NCI-H2107 treated with DMSO at 0.1 percent for 48 hours (cell line): ENCODE measurements at regions not wholly inside any gene's neighbourhood (a gene's known extent, or its start where the extent isn't known, plus 50 kb on each side); places are given as distances from the start of the nearest gene placed in this dataset.
"Not testable (repeated sequence)": the region's sequence is repeated elsewhere in the genome, so short reads cannot be mapped to it uniquely, and the experiment has no call there.

Experiments
- DNase-seq: peaks from one replicate; lab custom pipeline; 2025; ENCODE audit not compliant: unreplicated experiment; lab: John Stamatoyannopoulos, UW

- DNase-seq, result no peak
Observed at GRCh38 chr16:60816461-60816860, 1219.8 kb downstream of the CDH8 start.

GRCh38 chr16:60815865-60816264, 1220.4 kb downstream of the CDH8 start:
- DNase-seq, result no peak

GRCh38 chr16:60815033-60815432, 1221.2 kb downstream of the CDH8 start:
- no peak for DNase-seq

GRCh38 chr16:60811657-60812056, 1224.6 kb downstream of the CDH8 start:
- DNase-seq, result no peak

GRCh38 chr16:60811051-60811608, 1225.1 kb downstream of the CDH8 start:
- no peak for DNase-seq

- DNase-seq, result no peak
Observed at GRCh38 chr16:60810250-60810649, 1226.0 kb downstream of the CDH8 start.

- DNase-seq, result peak; percentile 40
Observed at GRCh38 chr16:60792437-60792836, 1243.8 kb downstream of the CDH8 start.

- DNase-seq, result no peak
Observed at GRCh38 chr16:60788631-60789030, 1247.6 kb downstream of the CDH8 start.

- no peak for DNase-seq
Observed at GRCh38 chr16:60776281-60776680, 1260.0 kb downstream of the CDH8 start.

- DNase-seq, result no peak
Observed at GRCh38 chr16:60771138-60771537, 1265.1 kb downstream of the CDH8 start.

GRCh38 chr16:60770384-60770783, 1265.9 kb downstream of the CDH8 start:
- DNase-seq, result not testable (repeated sequence)

GRCh38 chr16:60763869-60764268, 1272.4 kb downstream of the CDH8 start:
- DNase-seq, result no peak

GRCh38 chr16:60755907-60756306, 1280.3 kb downstream of the CDH8 start:
- no peak for DNase-seq

- no peak for DNase-seq
Observed at GRCh38 chr16:60748366-60748765, 1287.9 kb downstream of the CDH8 start.

GRCh38 chr16:60744198-60744597, 1292.0 kb downstream of the CDH8 start:
- no peak for DNase-seq

GRCh38 chr16:60741810-60742209, 1294.4 kb downstream of the CDH8 start:
- no peak for DNase-seq

- DNase-seq, result no peak
Observed at GRCh38 chr16:60739737-60740683, 1296.2 kb downstream of the CDH8 start.

- no peak for DNase-seq
Observed at GRCh38 chr16:60731329-60732050, 1304.7 kb downstream of the CDH8 start.

- no peak for DNase-seq
Observed at GRCh38 chr16:60729051-60729450, 1307.2 kb downstream of the CDH8 start.

- DNase-seq, result no peak
Observed at GRCh38 chr16:60727851-60728250, 1308.4 kb downstream of the CDH8 start.

- DNase-seq, result no peak
Observed at GRCh38 chr16:60720060-60720459, 1316.2 kb downstream of the CDH8 start.

- DNase-seq, result no peak
Observed at GRCh38 chr16:60717808-60718207, 1318.4 kb downstream of the CDH8 start.
